Activated T-helper 17 cell treated with anti-CD3 and anti-CD28 coated beads, Interleukin-2, amount 50 U/mL, for 72 hours (primary cell): ENCODE measurements at regions not wholly inside any gene's neighbourhood (a gene's known extent, or its start where the extent isn't known, plus 50 kb on each side); places are given as distances from the start of the nearest gene placed in this dataset.
A peak's percentile ranks its signal among the peaks of the same experiment; 100 is the strongest.

Source experiments
- ATAC-seq: fragments of 150-1000 bp; cut with Tn5 transposase; replicated peaks from 2 replicates; pipeline ENCODE4 v1.10.0; 2021; ENCODE audit warnings: mild to moderate bottlenecking, moderate library complexity
- H3K27ac Mint-ChIP-seq: one replicate; pipeline ENCODE4 v1.8.0; 2022; ENCODE audit warnings: mixed read lengths
- H3K27me3 Mint-ChIP-seq: one replicate; pipeline ENCODE4 v1.8.0; 2022; ENCODE audit warnings: mixed read lengths
- H3K36me3 Mint-ChIP-seq: one replicate; pipeline ENCODE4 v1.8.0; 2022; ENCODE audit warnings: low read depth, mild to moderate bottlenecking, mixed read lengths
- H3K4me1 Mint-ChIP-seq: one replicate; pipeline ENCODE4 v1.8.0; 2022; ENCODE audit warnings: mixed read lengths
- H3K4me3 Mint-ChIP-seq: one replicate; pipeline ENCODE4 v1.8.0; 2022; ENCODE audit warnings: mild to moderate bottlenecking, mixed read lengths
- H3K9me3 Mint-ChIP-seq: one replicate; pipeline ENCODE4 v1.8.0; 2022; ENCODE audit warnings: mixed read lengths

DNA sequence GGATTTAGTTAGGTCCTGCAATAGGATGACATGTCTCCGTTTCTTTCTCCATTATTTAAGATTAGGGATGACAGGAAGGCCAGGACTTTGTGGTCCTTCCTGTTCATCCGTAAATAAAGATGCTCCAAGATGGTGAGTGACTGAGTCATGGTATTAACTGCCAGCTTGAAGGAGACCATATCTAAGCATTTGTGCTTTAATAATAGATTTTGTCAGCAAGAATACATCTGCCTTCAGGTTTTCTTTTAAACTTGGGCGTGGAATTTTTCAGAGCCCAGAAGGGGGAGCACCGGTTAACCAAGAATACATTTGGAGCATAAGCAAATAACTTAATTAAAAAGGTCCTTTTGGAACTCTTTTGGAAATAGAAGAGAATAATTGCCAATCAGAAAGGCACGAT is 68.2 kb downstream of the ARHGAP35 start:
- H3K36me3 Mint-ChIP-seq: peaks cover 7% of the 10 kb centered on the region
- no peaks in the 10 kb centered on the region for H3K9me3 Mint-ChIP-seq
- ATAC-seq: no peak
- H3K27ac Mint-ChIP-seq: no peak overlapping the region
- no peak overlapping the region for H3K4me3 Mint-ChIP-seq
- peaks cover 44% of the 10 kb centered on the region for H3K4me1 Mint-ChIP-seq
- H3K27me3 Mint-ChIP-seq: no peaks in the 10 kb centered on the region

DNA sequence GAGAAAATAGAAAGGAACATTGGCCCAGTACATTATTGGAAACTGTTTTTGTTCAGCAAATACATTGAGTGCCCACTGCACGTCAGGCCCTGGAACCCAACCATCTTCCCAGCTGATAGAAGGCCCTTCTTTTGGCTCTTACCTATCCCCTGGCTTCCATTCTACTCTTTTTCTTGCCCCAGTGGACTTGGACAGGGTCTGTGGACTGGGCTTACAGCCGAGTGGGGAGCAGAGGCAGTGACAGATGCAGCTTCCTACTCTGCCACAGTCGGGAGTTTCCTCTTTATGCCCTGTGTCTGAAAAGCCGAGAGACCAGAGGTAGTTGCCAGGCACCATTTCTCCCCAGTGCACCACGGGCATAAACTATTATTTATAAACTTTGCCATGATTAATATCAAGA is 70.4 kb downstream of the ARHGAP35 start:
- Mint-ChIP-seq H3K27me3 (no peaks in the 10 kb centered on the region), H3K9me3 (no peaks in the 10 kb centered on the region), H3K4me1 (peaks cover 45% of the 10 kb centered on the region), H3K4me3 (no peak overlapping the region), H3K27ac (peak overlapping the region; percentile 43), H3K36me3 (no peaks in the 10 kb centered on the region)
- no peak for ATAC-seq

DNA sequence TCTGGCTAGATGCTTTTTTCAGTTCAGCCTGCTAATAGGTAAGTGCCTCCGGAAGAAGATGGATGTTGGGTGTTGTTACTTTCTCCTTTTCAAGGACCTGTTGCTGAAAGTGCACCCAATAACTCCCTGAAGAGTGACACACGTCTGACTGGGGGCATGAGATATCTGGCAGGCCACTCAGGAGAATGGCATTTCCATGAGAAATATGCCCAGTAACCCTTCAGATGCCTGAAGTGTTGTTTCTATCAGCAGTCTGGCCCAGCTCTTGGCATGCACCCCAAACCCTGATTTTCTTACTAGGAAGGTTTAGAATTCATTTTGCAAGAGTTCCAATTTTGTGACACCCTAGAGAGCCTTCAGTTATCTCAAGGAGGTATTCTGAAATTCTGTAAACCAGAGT is 71.5 kb downstream of the ARHGAP35 start:
- H3K36me3 Mint-ChIP-seq: peaks cover 6% of the 10 kb centered on the region
- H3K4me3 Mint-ChIP-seq: no peak overlapping the region
- H3K9me3 Mint-ChIP-seq: no peaks in the 10 kb centered on the region
- H3K27me3 Mint-ChIP-seq: no peaks in the 10 kb centered on the region
- H3K4me1 Mint-ChIP-seq: peaks cover 36% of the 10 kb centered on the region
- ATAC-seq: no peak
- peak overlapping the region; percentile 71 for H3K27ac Mint-ChIP-seq

DNA sequence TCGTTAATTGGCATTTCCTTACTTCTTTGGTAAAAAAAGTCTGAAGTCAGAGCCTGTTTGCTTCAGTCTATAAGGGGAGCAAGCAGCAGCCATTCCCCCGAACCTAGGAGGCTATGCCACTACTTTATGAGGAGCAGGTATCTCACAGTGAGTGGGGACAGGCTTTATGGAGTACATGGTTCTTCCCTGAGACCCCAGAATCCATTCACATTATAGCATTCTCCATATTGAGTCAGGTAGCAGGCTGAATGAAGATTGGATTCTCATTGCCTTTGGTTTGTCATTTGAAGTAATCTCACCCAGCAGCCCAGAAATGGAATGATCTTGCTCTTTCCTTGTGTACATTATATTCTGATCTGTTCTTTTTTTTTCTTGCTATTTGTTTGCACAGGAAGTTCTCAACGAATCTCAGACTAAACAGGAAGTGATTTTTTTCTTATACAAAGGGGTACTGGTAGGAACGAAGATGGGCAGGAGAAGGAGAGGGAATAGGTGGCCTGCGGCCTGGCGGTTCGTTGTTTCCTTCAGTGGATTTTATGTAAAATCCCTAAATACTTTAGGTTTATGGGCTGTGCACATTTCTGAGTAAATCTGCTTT is 74.4 kb downstream of the ARHGAP35 start:
- peak; percentile 28 for ATAC-seq

DNA sequence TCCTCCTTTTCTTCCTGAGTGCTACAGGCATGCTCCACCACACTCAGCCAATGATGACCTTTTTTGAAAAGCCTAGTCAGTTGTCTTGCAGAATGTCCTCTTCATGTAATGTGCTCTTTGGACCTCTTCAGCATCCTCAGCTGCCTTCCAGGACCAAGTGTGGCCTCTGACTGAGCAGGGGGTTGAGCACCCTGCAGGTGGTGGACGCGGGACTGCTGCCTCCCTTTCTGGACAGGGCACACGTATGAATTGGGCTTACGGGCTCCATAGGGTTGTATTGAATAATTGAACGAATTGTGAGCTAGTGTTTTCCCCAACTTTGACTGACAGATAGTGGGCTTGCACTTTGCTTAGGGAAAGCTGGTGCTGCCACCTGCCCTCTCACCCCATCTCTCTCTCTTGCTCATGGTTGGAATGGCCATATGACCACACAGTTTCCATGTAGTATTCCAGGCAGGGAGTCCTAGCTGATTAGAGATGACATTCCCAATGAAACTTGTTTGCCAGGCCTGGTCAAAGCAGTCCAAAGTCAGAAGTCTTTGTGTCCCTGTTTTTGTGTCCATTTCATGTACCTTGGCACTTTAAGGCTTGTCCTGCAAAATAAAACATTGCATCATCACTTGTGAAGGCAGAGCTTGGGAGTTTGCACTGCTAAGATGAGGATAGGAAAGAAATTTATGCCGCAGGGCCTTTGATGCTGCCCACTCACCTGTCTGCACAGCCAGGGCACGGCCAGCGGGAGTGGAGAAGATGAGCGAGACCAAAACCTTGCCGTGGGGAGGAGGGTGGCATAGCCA is 76.3 kb upstream of the NPAS1 start:
- Mint-ChIP-seq H3K27ac (peak overlapping the region; percentile 38), H3K4me1 (peaks cover 8% of the 10 kb centered on the region)

More for the DNA sequence above, 74.4 kb downstream of the ARHGAP35 start:
- Mint-ChIP-seq H3K4me1 (peaks cover 32% of the 10 kb centered on the region), H3K36me3 (peaks cover 30% of the 10 kb centered on the region), H3K27ac (peak overlapping the region; percentile 83), H3K27me3 (no peaks in the 10 kb centered on the region), H3K9me3 (no peaks in the 10 kb centered on the region), H3K4me3 (peak overlapping the region; percentile 70)

DNA sequence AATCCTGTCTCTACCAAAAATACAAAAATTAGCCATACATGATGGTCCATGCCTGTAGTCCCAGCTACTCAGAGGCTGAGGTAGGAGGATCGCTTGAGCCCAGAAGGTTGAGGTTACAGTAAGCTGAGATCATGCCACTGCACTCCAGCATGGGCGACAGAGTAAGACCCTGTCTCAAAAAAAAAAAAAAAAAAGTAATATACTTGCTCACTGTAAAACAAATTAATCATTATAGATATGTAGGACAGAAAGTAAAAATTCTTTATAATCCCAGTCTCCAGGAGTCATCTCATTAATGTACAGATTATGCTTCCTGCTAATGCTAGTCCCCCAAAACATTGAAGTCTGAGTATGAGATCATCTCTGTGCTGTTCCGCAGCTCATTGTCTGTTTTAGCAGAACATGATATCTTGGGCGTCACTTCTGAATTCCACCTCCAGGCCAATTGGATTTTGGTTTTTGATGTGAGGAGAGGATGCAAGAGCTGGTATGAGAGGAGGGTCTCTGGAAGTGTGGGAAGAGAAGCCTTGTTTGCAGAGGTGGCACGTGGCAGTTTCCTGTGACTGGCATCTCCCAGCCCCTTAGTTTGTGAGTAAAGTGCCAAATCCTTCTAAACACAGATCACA is 75.4 kb upstream of the NPAS1 start:
- H3K4me3 Mint-ChIP-seq: no peak overlapping the region
- H3K4me1 Mint-ChIP-seq: peaks cover 8% of the 10 kb centered on the region
- no peak for ATAC-seq
- H3K27ac Mint-ChIP-seq: peak overlapping the region; percentile 3
- no peaks in the 10 kb centered on the region for H3K27me3 Mint-ChIP-seq
- H3K9me3 Mint-ChIP-seq: no peaks in the 10 kb centered on the region
- H3K36me3 Mint-ChIP-seq: peaks cover 45% of the 10 kb centered on the region

More for the DNA sequence above, 76.3 kb upstream of the NPAS1 start:
- peaks cover 50% of the 10 kb centered on the region for H3K36me3 Mint-ChIP-seq
- no peaks in the 10 kb centered on the region for H3K9me3 Mint-ChIP-seq
- no peak for ATAC-seq
- no peak overlapping the region for H3K4me3 Mint-ChIP-seq
- no peaks in the 10 kb centered on the region for H3K27me3 Mint-ChIP-seq

DNA sequence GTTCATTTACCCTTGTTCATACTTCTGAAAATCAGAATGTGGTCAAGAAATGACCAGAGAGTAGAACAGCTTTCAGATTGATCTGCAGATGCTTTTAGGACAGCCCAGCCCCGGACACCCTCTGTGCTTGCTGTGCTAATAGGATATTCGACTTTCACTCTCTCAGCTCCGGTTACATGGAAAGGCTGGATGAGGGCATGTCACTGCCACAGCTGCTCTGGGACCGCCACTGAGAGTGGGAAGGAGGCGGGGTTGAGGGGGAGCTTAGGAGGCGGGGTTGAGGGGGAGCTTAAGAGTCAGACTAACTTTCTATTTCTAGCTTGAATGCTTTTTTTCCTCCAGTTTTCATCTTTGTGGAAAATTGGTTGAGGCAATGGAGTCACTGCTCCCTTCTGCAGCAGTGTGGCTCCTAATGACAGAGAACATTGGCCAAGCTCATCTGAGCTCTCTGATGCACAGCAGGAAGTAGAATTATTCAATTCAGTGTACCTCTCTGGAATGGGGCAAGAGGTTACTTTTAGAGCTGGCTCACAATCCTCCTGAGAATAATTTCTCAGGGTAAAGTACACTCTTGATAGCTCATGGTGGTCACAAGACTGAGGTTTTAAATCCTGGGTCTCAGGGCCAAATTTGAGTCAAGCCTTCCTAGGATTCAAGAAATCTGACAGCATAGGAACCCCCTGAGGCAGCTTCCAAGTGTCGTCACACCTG is 74.6 kb upstream of the NPAS1 start:
- H3K27me3 Mint-ChIP-seq: no peaks in the 10 kb centered on the region
- peaks cover 15% of the 10 kb centered on the region for H3K4me1 Mint-ChIP-seq
- peaks cover 39% of the 10 kb centered on the region for H3K36me3 Mint-ChIP-seq
- no peak overlapping the region for H3K4me3 Mint-ChIP-seq
- ATAC-seq: no peak
- no peaks in the 10 kb centered on the region for H3K9me3 Mint-ChIP-seq
- peak overlapping the region; percentile 3 for H3K27ac Mint-ChIP-seq

DNA sequence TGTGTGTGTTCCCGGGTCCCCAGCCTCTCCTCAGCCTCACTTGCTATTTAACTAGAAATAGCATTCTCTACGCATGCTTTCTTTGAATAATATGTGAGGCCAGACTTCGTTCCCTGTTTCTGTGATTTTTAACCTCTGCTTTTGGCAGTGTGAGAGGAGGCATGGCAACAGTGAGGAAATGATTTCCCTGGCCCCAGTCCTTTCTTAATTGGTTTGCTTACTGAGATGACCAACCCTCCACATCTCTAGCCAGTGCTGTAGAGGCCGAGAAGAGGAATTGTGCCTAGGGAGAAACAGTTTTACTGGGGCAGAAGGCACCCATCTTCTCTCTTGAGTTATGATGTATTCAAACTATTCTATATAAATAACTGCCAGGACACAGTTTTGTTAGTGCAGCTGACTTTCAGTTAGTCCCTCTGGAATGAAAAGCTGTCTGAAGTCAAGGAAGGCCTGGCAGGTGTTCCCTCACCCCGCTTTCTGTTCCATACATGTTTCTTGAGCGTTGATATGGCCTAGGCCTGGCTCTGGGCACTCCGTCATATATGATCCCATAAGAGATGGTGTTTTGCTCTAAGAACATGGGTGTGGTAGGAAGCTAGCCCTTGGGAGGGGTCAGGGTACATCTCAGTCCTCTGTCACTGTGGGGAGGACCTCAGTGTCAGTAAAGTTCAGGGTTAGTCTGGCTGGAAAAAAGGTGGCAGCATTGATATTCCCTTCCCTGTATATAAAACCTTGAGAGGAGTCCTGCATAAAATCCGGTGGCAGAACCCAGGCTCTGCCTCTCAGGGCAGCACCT is 73.7 kb upstream of the NPAS1 start:
- Mint-ChIP-seq H3K27ac (peak overlapping the region; percentile 59), H3K4me3 (no peak overlapping the region), H3K27me3 (no peaks in the 10 kb centered on the region), H3K4me1 (peaks cover 20% of the 10 kb centered on the region), H3K9me3 (no peaks in the 10 kb centered on the region), H3K36me3 (peaks cover 35% of the 10 kb centered on the region)
- no peak for ATAC-seq

DNA sequence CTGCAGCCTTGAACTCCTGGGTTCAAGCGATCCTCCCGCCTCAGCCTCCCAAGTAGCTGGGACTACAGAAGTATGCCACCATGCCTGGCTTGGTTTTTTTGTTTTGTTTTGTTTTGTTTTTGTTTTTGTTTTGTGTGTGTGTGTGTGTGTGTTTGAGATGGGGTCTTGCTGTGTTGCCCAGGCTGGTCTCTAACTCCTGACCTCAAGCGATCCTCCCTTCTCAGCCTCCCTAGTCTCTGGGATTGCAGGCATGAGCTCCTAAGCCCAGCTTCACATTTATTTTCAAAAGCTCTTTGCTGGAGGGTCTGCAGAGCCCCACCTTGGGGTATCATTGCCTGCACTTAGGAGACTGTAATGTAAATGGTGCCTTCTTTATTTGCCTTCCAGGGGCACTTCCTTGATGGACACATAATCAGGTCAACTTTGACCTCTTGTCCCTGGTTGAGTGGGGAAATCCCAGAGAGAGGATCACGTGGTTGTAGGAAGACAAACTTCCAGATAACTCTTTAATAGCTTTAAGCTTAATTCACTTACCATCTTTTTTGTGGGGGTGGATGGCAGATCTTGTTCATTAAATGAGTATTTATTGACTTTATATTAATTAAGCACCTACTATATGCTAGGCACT is 72.9 kb upstream of the NPAS1 start:
- Mint-ChIP-seq H3K36me3 (peaks cover 29% of the 10 kb centered on the region), H3K27me3 (no peaks in the 10 kb centered on the region), H3K4me3 (no peak overlapping the region), H3K9me3 (no peaks in the 10 kb centered on the region), H3K27ac (peak overlapping the region; percentile 38), H3K4me1 (peaks cover 24% of the 10 kb centered on the region)
- ATAC-seq: no peak

DNA sequence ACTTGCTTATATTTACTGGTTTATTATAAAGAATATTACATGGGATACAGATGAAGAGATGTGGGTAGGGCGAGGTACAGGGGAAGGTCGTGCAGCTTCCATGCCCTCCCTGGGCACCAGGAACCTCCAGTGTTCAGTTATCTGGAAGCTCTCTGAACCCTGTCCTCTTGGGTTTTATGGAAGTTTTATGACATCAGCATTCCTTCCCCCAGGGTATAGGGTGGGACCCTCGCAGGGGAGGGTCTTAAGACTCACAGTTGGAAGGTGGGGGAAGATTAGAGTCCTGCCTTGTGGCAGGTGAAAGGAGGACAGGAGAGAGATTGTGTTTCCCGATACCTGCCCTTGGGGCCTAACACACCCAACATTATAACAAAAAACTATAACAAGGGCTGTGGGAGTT is 71.8 kb upstream of the NPAS1 start:
- peak overlapping the region; percentile 50 for H3K27ac Mint-ChIP-seq
- no peaks in the 10 kb centered on the region for H3K27me3 Mint-ChIP-seq
- no peaks in the 10 kb centered on the region for H3K9me3 Mint-ChIP-seq
- no peak for ATAC-seq
- peaks cover 24% of the 10 kb centered on the region for H3K36me3 Mint-ChIP-seq
- peaks cover 30% of the 10 kb centered on the region for H3K4me1 Mint-ChIP-seq
- no peak overlapping the region for H3K4me3 Mint-ChIP-seq

DNA sequence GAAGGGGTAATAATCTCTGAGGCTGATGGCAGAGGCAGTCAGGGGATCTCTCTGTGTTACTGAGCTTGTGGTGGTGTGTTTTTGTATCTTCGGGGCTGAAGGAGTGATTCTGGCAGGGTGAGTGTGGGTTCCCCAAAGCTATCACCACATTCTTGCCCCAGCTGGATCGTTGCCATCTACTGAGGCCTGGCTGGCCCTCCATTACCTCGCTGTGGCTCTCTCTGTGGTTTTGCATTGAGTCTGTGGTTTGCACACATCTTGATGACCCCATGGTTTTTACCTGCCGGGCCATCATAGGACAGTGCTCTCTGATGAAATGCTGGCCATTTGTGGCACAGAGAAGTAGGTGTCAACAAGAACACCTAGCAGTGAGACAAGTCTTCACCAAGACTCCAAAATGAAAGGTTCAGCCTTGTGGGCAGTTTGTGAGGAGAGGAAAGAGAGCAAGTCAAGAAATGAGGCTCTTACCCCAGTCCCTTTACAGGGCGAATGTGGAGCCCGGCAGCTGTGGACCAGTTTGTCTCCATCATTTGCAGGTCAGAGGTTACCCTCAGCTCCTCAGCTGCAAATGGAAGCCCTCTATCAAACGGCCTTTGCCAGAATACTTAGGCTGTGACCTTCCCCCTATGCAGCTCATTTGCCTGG is 69.0 kb upstream of the NPAS1 start:
- no peaks in the 10 kb centered on the region for H3K9me3 Mint-ChIP-seq
- no peaks in the 10 kb centered on the region for H3K27me3 Mint-ChIP-seq
- H3K27ac Mint-ChIP-seq: peak overlapping the region; percentile 96
- peaks cover 9% of the 10 kb centered on the region for H3K36me3 Mint-ChIP-seq
- H3K4me1 Mint-ChIP-seq: peaks cover 55% of the 10 kb centered on the region
- peak overlapping the region; percentile 69 for H3K4me3 Mint-ChIP-seq
- peak; percentile 28 for ATAC-seq

DNA sequence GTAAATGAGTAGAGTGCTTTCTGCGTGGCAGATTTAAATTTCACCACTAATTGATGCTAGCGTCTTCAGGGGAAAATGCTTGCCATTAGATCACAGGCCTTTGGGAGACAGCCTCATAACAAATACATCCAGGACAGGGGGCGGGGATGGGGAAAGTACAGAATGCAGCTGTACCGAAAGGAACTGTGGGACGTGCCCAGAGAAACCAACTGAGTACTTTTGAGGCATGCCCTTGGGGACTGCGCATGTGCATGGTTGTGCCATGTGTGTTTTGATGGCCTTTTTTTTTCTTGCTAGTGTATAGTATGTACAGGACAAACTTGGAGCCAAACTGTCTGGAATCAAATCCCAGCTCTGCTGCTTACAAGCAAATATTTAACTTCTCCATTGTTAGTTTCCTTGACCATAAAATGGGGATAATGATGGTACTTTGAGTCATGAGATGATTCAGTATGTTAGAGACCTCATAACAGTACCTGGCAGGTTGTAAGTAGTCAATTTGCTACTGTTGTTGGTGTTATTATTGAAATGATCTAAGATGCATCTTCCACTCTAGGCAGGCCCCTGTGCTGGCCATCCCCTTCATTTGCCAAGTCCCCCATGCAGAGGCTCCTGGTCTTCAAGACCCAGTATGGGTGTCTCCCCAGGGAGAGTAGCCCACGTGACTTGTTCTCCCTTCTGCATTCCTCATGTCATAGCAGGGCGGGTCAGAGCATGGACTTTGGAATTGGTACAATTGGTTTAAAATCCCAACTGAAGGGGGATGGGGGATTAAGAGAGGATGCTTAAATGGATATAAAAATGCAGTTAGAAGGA is 68.3 kb upstream of the NPAS1 start:
- ATAC-seq: peak; percentile 83
- Mint-ChIP-seq H3K9me3 (no peaks in the 10 kb centered on the region), H3K27ac (peak overlapping the region; percentile 96), H3K27me3 (no peaks in the 10 kb centered on the region), H3K4me1 (peaks cover 59% of the 10 kb centered on the region), H3K4me3 (peak overlapping the region; percentile 69), H3K36me3 (peaks cover 10% of the 10 kb centered on the region)
